ENCODE measurements at regions not wholly inside any gene's neighbourhood (a gene's known extent, or its start where the extent isn't known, plus 50 kb on each side); places are given as distances from the start of the nearest gene placed in this dataset.

GRCh38 chr2:51213826-51214225 is 181.9 kb upstream of the NRXN1 start:
- DNase-seq = no peak
- H3K4me3 ChIP-seq = no peak overlapping the region
- TF ChIP-seq POLR2A (IDR thresholded peaks at IDR 0.05) = no peak
- no peak for TF ChIP-seq CTCF (IDR thresholded peaks at IDR 0.05)
- H3K4me1 ChIP-seq = no peaks in the 10 kb centered on the region
- no peaks in the 10 kb centered on the region for H3K36me3 ChIP-seq
- intact Hi-C loops (cut with DNase I; ENCODE audit: low total_unique reads) = no loop called here
- H3K27ac ChIP-seq = no peak overlapping the region
- H3K27me3 ChIP-seq = no peaks in the 10 kb centered on the region
- no peaks in the 10 kb centered on the region for H3K9me3 ChIP-seq

- Histone ChIP-seq H3K9me3 (no peaks in the 10 kb centered on the region), H3K27ac (no peak overlapping the region), H3K36me3 (no peaks in the 10 kb centered on the region), H3K4me1 (no peaks in the 10 kb centered on the region), H3K27me3 (no peaks in the 10 kb centered on the region), H3K4me3 (no peak overlapping the region)
- no peak for TF ChIP-seq CTCF (IDR thresholded peaks at IDR 0.05)
- no peak for TF ChIP-seq POLR2A (IDR thresholded peaks at IDR 0.05)
- no peak for DNase-seq
- intact Hi-C loops (cut with DNase I; ENCODE audit: low total_unique reads) = no loop called here
These were observed 180.4 kb upstream of the NRXN1 start for GRCh38 chr2:51212374-51212773.

DNA sequence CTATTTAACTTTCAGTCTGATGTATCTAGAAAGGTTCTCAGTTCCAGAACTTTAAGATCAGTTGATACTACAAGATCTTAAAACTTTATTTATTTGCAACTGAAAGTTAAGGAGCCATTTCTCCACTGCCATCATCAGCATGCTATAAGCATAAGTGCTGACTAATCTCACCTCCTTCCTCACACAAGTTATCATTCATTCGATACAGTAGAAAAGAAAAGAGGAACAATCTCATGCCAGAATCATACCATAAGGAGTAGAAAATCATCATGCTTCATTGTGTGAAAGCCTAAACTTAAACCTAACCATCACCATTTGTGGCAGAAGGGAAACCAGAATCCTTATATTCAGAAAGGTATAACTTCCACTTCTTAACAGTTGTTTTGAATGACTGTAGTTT is 176.6 kb upstream of the NRXN1 start:
- Histone ChIP-seq H3K9me3 (no peaks in the 10 kb centered on the region), H3K36me3 (no peaks in the 10 kb centered on the region), H3K4me3 (no peak overlapping the region), H3K27me3 (no peaks in the 10 kb centered on the region), H3K4me1 (no peaks in the 10 kb centered on the region), H3K27ac (no peak overlapping the region)
- no peak for TF ChIP-seq POLR2A (IDR thresholded peaks at IDR 0.05)
- no peak for TF ChIP-seq CTCF (IDR thresholded peaks at IDR 0.05)
- intact Hi-C loops (cut with DNase I; ENCODE audit: low total_unique reads) = no loop called here
- DNase-seq = no peak

DNA sequence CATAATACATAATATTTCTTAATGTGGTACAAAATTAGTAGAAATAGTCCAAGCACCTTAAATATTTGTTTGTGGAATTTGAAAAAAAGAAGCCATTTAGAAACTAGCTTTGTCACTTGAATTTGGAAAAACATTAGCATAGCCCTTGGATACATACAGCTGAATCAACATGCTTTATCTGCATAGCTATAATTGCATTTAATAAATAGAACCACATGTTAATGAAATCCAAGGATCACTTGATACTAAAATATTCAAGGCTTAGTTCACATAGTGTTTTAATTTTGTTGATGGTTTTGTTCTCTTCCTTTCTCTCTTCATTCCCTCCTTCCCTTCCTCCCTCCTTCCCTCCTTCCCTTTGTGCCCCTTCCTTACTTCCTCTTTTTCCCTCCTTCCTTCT is 169.4 kb upstream of the NRXN1 start:
- Histone ChIP-seq H3K27ac (no peak overlapping the region), H3K9me3 (no peaks in the 10 kb centered on the region), H3K36me3 (no peaks in the 10 kb centered on the region), H3K27me3 (no peaks in the 10 kb centered on the region), H3K4me1 (no peaks in the 10 kb centered on the region), H3K4me3 (no peak overlapping the region)
- DNase-seq = no peak
- TF ChIP-seq POLR2A (IDR thresholded peaks at IDR 0.05) (no peak), CTCF (IDR thresholded peaks at IDR 0.05) (no peak)
- intact Hi-C loops (cut with DNase I; ENCODE audit: low total_unique reads) = no loop called here

DNA sequence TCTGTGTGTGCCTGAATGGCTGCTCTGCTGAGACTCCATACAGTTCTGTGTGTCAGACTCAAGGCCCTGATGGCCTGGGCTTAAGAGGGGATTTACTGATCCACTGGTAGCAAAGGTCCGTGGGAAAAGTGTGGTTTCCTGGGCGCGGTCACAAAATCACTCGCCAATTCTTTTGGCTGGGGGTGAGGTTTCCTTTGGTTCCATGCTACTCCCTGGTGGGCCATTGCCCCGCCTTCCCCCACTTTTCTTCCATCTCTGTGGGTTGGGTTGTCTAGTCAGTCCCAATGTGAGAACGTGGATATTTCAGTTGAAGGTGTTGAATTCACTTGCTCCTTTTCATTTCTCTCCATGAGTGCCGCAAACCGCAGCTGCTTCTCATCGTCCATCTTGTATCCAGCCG is 162.7 kb upstream of the NRXN1 start:
- Histone ChIP-seq H3K27ac (no peak overlapping the region), H3K9me3 (no peaks in the 10 kb centered on the region), H3K27me3 (no peaks in the 10 kb centered on the region), H3K36me3 (no peaks in the 10 kb centered on the region), H3K4me1 (no peaks in the 10 kb centered on the region), H3K4me3 (no peak overlapping the region)
- no peak for DNase-seq
- intact Hi-C loops (cut with DNase I; ENCODE audit: low total_unique reads) = no loop called here
- no peak for TF ChIP-seq POLR2A (IDR thresholded peaks at IDR 0.05)
- TF ChIP-seq CTCF (IDR thresholded peaks at IDR 0.05) = no peak
